HEK293 (cell line): ENCODE measurements at regions not wholly inside any gene's neighbourhood (a gene's known extent, or its start where the extent isn't known, plus 50 kb on each side); places are given as distances from the start of the nearest gene placed in this dataset.

Source experiments
- CTCF ChIA-PET: fragments of 350-600 bp; formaldehyde crosslinking; extraction: SDS; loops from one replicate; lab custom pipeline; 2021; ENCODE audit warnings: antibody characterized with exemption; lab: Yijun Ruan, JAX
- POLR2A ChIA-PET: fragments of 300-600 bp; formaldehyde crosslinking; extraction: SDS; loops from one replicate; lab custom pipeline; 2020; ENCODE audit warnings: antibody characterized with exemption, inconsistent platforms; lab: Yijun Ruan, JAX
- H3K27ac ChIP-seq: fragments of 200-500 bp; sonication (Bioruptor generic); 2 replicates; pipeline ENCODE4 v1.5.1; 2014; ENCODE audit warnings: low read depth, low read length, control low read depth, inconsistent platforms; ENCODE audit errors: extremely low read depth
- H3K36me3 ChIP-seq, 2 experiments: fragments of 200-500 bp in 1 of 2; sonication (Bioruptor generic) in 1 of 2; 1 replicate in 1 of 2; 2 replicates in 1 of 2; pipeline ENCODE4 v1.5.1; 2014 to 2017; ENCODE audit warnings: inconsistent platforms in 2 of 2, low read length in 2 of 2; ENCODE audit not compliant: control insufficient read depth in 2 of 2, insufficient read depth in 1 of 2
- H3K4me1 ChIP-seq: fragments of 200-500 bp; sonication (Bioruptor generic); 2 replicates; pipeline ENCODE4 v1.5.1; 2014; ENCODE audit warnings: mild to moderate bottlenecking, low read length, inconsistent platforms; ENCODE audit not compliant: control insufficient read depth, insufficient read depth
- H3K4me3 ChIP-seq: 2 replicates; pipeline ENCODE4 v1.5.1; 2011; ENCODE audit warnings: low read depth, mild to moderate bottlenecking, control low read depth, low read length, moderate library complexity
- H3K9me3 ChIP-seq: fragments of 200-500 bp; sonication (Bioruptor generic); 2 replicates; pipeline ENCODE4 v1.5.1; 2014; ENCODE audit warnings: low read depth, low read length, inconsistent platforms; ENCODE audit not compliant: control insufficient read depth, insufficient read depth
- BCL11B ChIP-seq: fragments of 450-650 bp; formaldehyde crosslinking; IDR thresholded peaks from 2 replicates; pipeline ENCODE4 v1.5.1; 2016; ENCODE audit warnings: low read depth, missing biosample characterization, missing genetic modification characterization
- IKZF3 ChIP-seq: fragments of 450-650 bp; IDR thresholded peaks from 2 replicates; pipeline ENCODE4 v1.5.0; 2018; ENCODE audit warnings: missing biosample characterization, mild to moderate bottlenecking, missing genetic modification characterization, moderate library complexity
- INSM2 ChIP-seq: fragments of 450-650 bp; formaldehyde crosslinking; IDR thresholded peaks from 2 replicates; pipeline ENCODE4 v1.5.1; 2016; ENCODE audit warnings: missing biosample characterization, missing genetic modification characterization
- OVOL3 ChIP-seq: fragments of 450-650 bp; formaldehyde crosslinking; IDR thresholded peaks from 2 replicates; pipeline ENCODE4 v1.5.1; 2016; ENCODE audit warnings: missing biosample characterization, missing genetic modification characterization
- ZBTB21 ChIP-seq: fragments of 450-650 bp; formaldehyde crosslinking; IDR thresholded peaks from 2 replicates; pipeline ENCODE4 v1.5.1; 2017; ENCODE audit warnings: missing biosample characterization, missing genetic modification characterization
- ZBTB48 ChIP-seq: fragments of 450-650 bp; formaldehyde crosslinking; IDR thresholded peaks from 2 replicates; pipeline ENCODE4 v1.5.1; 2016; ENCODE audit warnings: missing biosample characterization, missing genetic modification characterization
- ZBTB8A ChIP-seq: fragments of 450-650 bp; formaldehyde crosslinking; IDR thresholded peaks from 2 replicates; pipeline ENCODE4 v1.5.1; 2016; ENCODE audit warnings: missing biosample characterization, missing genetic modification characterization
- ZIC2 ChIP-seq: fragments of 450-650 bp; formaldehyde crosslinking; IDR thresholded peaks from 2 replicates; pipeline ENCODE4 v1.5.1; 2016; ENCODE audit warnings: missing biosample characterization, missing genetic modification characterization
- ZNF10 ChIP-seq: fragments of 450-650 bp; formaldehyde crosslinking; IDR thresholded peaks from 2 replicates; pipeline ENCODE4 v1.5.1; 2017; ENCODE audit warnings: missing biosample characterization, missing genetic modification characterization
- ZNF121 ChIP-seq: fragments of 450-650 bp; formaldehyde crosslinking; IDR thresholded peaks from 2 replicates; pipeline ENCODE4 v1.5.1; 2016; ENCODE audit warnings: missing biosample characterization, missing genetic modification characterization
- ZNF23 ChIP-seq: fragments of 450-650 bp; formaldehyde crosslinking; IDR thresholded peaks from 2 replicates; pipeline ENCODE4 v1.5.1; 2016; ENCODE audit warnings: missing biosample characterization, missing genetic modification characterization, borderline replicate concordance
- ZNF311 ChIP-seq: fragments of 450-650 bp; formaldehyde crosslinking; IDR thresholded peaks from 2 replicates; pipeline ENCODE4 v1.5.1; 2017; ENCODE audit warnings: missing biosample characterization, missing genetic modification characterization, borderline replicate concordance
- ZNF555 ChIP-seq: fragments of 450-650 bp; formaldehyde crosslinking; conservative IDR thresholded peaks from 2 replicates; pipeline ENCODE4 v1.5.1; 2017; ENCODE audit warnings: missing biosample characterization, mild to moderate bottlenecking, missing genetic modification characterization, inconsistent platforms
- ZNF571 ChIP-seq: fragments of 450-650 bp; formaldehyde crosslinking; IDR thresholded peaks from 2 replicates; pipeline ENCODE4 v1.5.0; 2017; ENCODE audit warnings: missing biosample characterization, missing genetic modification characterization
- ZNF645 ChIP-seq: fragments of 450-650 bp; formaldehyde crosslinking; IDR thresholded peaks from 2 replicates; pipeline ENCODE4; 2016; ENCODE audit warnings: missing biosample characterization, missing genetic modification characterization
- ZNF785 ChIP-seq: fragments of 450-650 bp; formaldehyde crosslinking; IDR thresholded peaks from 2 replicates; pipeline ENCODE4 v1.5.1; 2016; ENCODE audit warnings: missing biosample characterization, missing genetic modification characterization
- TF ChIP-seq, protein P1 (sequence below): fragments of 450-650 bp; formaldehyde crosslinking; IDR thresholded peaks from 2 replicates; pipeline ENCODE4 v1.5.1; 2017; ENCODE audit warnings: missing biosample characterization, missing genetic modification characterization
- TF ChIP-seq, protein P2 (sequence below): fragments of 450-650 bp; formaldehyde crosslinking; IDR thresholded peaks from 2 replicates; pipeline ENCODE4 v1.5.1; 2017; ENCODE audit warnings: missing biosample characterization, missing genetic modification characterization

DNA sequence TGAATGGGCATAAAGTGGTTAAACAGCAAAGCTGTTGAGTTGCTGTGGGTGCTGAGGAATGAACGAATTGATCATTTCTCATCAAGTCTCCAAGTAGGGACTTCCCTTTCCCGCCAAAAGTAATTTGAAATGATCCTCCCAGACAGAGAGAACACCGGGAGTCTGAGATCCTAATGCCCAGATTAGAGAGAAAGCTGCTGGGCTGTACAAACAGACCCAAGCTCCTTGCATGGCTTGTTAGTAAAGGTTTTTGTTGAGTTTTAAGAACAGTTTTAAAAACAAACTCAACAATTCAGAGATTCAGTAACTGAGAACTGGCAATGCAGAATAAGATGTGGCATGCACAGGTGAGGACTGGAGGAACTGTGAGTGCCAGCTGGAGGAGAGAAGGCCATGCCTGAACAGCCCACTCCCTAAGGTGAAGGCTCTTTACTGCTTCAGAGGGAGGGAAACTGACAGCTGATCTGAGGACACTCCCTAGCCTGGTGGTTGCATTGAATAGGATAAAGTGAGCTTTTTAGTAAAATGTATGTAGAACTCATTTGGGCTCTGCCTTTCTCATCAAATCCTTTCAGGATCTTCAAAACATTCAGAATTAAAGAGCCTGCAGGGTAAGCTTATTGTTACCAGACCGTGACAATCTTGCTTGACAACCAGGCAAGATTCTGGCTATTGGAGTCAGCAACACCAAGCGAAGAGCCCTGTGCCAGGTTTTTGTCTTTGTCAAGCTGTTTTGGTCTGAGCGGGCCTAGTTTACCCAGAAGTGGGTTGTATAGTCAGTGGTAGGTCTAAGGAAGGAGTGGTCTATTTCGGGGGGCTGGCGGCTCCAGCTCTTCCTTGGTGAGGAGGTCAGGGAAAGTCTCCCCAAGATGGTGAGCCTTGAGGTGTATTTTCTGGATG, 63.2 kb upstream of the IGFBP5 start:
- no peak for TF ChIP-seq INSM2
- TF ChIP-seq, protein P1, sequence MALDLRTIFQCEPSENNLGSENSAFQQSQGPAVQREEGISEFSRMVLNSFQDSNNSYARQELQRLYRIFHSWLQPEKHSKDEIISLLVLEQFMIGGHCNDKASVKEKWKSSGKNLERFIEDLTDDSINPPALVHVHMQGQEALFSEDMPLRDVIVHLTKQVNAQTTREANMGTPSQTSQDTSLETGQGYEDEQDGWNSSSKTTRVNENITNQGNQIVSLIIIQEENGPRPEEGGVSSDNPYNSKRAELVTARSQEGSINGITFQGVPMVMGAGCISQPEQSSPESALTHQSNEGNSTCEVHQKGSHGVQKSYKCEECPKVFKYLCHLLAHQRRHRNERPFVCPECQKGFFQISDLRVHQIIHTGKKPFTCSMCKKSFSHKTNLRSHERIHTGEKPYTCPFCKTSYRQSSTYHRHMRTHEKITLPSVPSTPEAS = no peak
- TF ChIP-seq ZBTB8A (tag by site-specific recombination) = no peak
- TF ChIP-seq ZIC2 (tag by site-specific recombination) = no peak
- TF ChIP-seq IKZF3 = no peak
- TF ChIP-seq OVOL3 (tag by site-specific recombination) = no peak
- no peak for TF ChIP-seq ZNF10 (tag by site-specific recombination)
- no peak for TF ChIP-seq ZNF571 (tag by site-specific recombination)
- no peak for TF ChIP-seq ZBTB21 (tag by site-specific recombination)
- no peak for TF ChIP-seq ZBTB48 (tag by site-specific recombination)
- TF ChIP-seq ZNF555 = no peak
- TF ChIP-seq ZNF311 = no peak
- no peak for TF ChIP-seq BCL11B (tag by site-specific recombination)
- TF ChIP-seq, protein P2, sequence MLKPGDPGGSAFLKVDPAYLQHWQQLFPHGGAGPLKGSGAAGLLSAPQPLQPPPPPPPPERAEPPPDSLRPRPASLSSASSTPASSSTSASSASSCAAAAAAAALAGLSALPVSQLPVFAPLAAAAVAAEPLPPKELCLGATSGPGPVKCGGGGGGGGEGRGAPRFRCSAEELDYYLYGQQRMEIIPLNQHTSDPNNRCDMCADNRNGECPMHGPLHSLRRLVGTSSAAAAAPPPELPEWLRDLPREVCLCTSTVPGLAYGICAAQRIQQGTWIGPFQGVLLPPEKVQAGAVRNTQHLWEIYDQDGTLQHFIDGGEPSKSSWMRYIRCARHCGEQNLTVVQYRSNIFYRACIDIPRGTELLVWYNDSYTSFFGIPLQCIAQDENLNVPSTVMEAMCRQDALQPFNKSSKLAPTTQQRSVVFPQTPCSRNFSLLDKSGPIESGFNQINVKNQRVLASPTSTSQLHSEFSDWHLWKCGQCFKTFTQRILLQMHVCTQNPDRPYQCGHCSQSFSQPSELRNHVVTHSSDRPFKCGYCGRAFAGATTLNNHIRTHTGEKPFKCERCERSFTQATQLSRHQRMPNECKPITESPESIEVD (tag by site-specific recombination) = no peak
- no peak for TF ChIP-seq ZNF645
- TF ChIP-seq, all 188 proteins: peak for 0
- POLR2A ChIA-PET = interaction anchor here (1.1 kb wide), 1 partner anchor 11 kb away, joined by 3 read pairs; no protein-coding TSS in a partner anchor

DNA sequence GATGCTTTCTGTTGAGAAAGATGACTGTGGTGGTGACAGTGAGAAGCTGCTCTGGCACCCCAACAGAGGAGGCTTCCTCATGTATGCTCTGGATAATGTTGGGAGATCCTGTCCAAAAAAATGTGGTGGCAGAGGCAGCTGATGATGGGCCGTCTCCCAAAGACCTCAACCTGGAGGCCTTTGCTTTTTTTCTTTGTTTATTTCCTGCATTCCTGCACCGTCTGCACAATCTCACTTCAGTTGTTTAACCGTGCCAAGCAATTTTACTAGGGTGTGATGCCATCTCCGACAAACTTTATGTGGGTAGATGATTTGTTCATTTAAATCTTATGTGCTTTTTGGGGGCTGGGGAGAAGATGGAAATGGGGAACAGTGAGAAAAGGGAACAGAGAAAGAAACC, 62.2 kb upstream of the IGFBP5 start:
- H3K9me3 ChIP-seq = no peaks in the 10 kb centered on the region
- no peak overlapping the region for H3K4me3 ChIP-seq
- H3K4me1 ChIP-seq = peaks cover 3% of the 10 kb centered on the region
- ChIA-PET CTCF (interaction anchor here (0.6 kb wide), 1 partner anchor 65 kb away, joined by 3 read pairs; no protein-coding TSS in a partner anchor), POLR2A (interaction anchor here (1.1 kb wide), 1 partner anchor 12 kb away, joined by 3 read pairs; no protein-coding TSS in a partner anchor)
- TF ChIP-seq ZNF121 (tag by site-specific recombination) (no peak), ZNF645 (no peak), ZNF785 (tag by site-specific recombination) (no peak), IKZF3 (no peak), ZNF23 (no peak)
- no peaks in the 10 kb centered on the region for H3K36me3 ChIP-seq
- no peak overlapping the region for H3K27ac ChIP-seq

More for the DNA sequence above, 63.2 kb upstream of the IGFBP5 start:
- CTCF ChIA-PET = interaction anchor here (0.5 to 1.2 kb wide), 2 partner anchors 13 to 193 kb away, joined by 3 to 5 read pairs; no protein-coding TSS in a partner anchor
- Histone ChIP-seq H3K4me1 (peaks cover 3% of the 10 kb centered on the region), H3K4me3 (no peak overlapping the region), H3K27ac (no peak overlapping the region), H3K9me3 (no peaks in the 10 kb centered on the region), H3K36me3 (no peaks in the 10 kb centered on the region)
